Ovary (tissue), 7 donors: ENCODE measurements at regions not wholly inside any gene's neighbourhood (a gene's known extent, or its start where the extent isn't known, plus 50 kb on each side); places are given as distances from the start of the nearest gene placed in this dataset.

ENCODE experiments used
- DNase-seq, 5 donors: peaks; one replicate each; pipeline ENCODE4 v3.0.0-alpha.2; 2019 to 2020
- H3K27ac ChIP-seq, 2 donors: fragments of 200-600 bp; one replicate each; pipeline versions ENCODE4 v1.5.1 to v1.8.0; 2019 to 2022
- H3K27me3 ChIP-seq: fragments of 200-600 bp; one replicate; pipeline ENCODE4 v1.8.0; 2022
- H3K36me3 ChIP-seq: fragments of 200-600 bp; sonication (generic); one replicate; pipeline ENCODE4 v1.5.1; 2019
- H3K4me1 ChIP-seq: one replicate; pipeline ENCODE4 v1.8.1; 2013; ENCODE audit warnings: mild to moderate bottlenecking, moderate library complexity; ENCODE audit not compliant: insufficient read depth
- H3K4me3 ChIP-seq: fragments of 200-600 bp; sonication (generic); one replicate; pipeline ENCODE4 v1.5.1; 2017
- H3K9me3 ChIP-seq, 2 donors: fragments of 200-600 bp in 1 of 2; sonication (generic) in 1 of 2; one replicate each; pipeline versions ENCODE4 v1.5.1 to v1.8.1; 2013 to 2019; ENCODE audit warnings: mild to moderate bottlenecking in 1 of 2, moderate library complexity in 1 of 2
- EP300 ChIP-seq: sonication (generic); formaldehyde crosslinking; IDR thresholded peaks from one replicate; pipeline ENCODE4 v1.6.1; 2017; ENCODE audit warnings: antibody characterized with exemption
- POLR2A ChIP-seq: fragments of 450-650 bp; IDR thresholded peaks from one replicate; pipeline ENCODE4 v1.6.1; 2017; ENCODE audit warnings: antibody characterized with exemption, mild to moderate bottlenecking, moderate library complexity
- WGBS, 3 donors: extraction: QIAGEN DNeasy Blood & Tissue Kit in 1 of 3; methylation state at CpG; one replicate each; pipeline versions ENCODE4 v1.1.5 to v1.1.7; 2013 to 2017; 5-methylcytosine and 5-hydroxymethylcytosine counted together
- intact Hi-C, 4 donors: fragments of 100-400 bp; cut with DNase I; formaldehyde crosslinking; loops; one replicate each; pipeline versions ENCODE4 v1.11.0 to v1.15.1; 2022 to 2023
- TF ChIP-seq, protein P1 (sequence below), 3 donors: fragments of 450-650 bp in 2 of 3; fragments of 200-600 bp in 1 of 3; IDR thresholded peaks; one replicate each; pipeline versions ENCODE4 v1.5.1 to v1.8.0; 2016 to 2022; ENCODE audit warnings: antibody characterized with exemption in 3 of 3, mild to moderate bottlenecking in 1 of 3
- donor health status: DM: no; HTN: no; CAD: no; lungs with moderate emphysema.
- donor health status: DM: no; HTN: no; CAD: no.
- donor health status: Bipolar disorder and iron deficiency.
- donor health status: DM: no; HTN: no; CAD: no.
- donor health status: DM: yes; HTN: yes; CAD: no.

DNA sequence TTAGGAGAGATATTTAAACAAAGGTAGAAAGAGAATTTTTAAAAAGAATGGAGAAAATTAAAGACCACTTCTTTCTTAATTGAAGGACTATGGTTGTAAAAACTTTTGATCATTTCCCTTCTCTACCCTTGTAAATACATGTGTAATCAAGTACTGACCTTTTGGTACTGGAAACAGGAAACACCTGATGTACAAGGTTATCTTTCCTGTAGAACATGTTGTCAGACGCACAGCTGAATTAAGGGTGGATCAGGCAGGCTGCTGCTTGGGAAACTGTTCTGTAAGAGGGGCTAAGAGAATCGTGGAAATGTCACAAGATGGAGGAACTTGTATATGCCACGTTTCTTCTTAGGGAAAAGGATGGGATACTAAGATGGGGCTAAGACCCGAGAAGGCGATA, 341.6 kb downstream of the ZNF608 start:
- Histone ChIP-seq H3K4me3 (no peak overlapping the region), H3K27ac (no peak overlapping the region), H3K4me1 (no peaks in the 10 kb centered on the region), H3K27me3 (no peaks in the 10 kb centered on the region), H3K36me3 (no peaks in the 10 kb centered on the region), H3K9me3 (no peaks in the 10 kb centered on the region)
- intact Hi-C loops, result no loop called here
- WGBS, 3 donors, result 90 to 94% (median 92%) methylated on average over 5 of the region's 5 CpGs
- TF ChIP-seq EP300 (no peak), POLR2A (no peak)
- TF ChIP-seq, protein P1, sequence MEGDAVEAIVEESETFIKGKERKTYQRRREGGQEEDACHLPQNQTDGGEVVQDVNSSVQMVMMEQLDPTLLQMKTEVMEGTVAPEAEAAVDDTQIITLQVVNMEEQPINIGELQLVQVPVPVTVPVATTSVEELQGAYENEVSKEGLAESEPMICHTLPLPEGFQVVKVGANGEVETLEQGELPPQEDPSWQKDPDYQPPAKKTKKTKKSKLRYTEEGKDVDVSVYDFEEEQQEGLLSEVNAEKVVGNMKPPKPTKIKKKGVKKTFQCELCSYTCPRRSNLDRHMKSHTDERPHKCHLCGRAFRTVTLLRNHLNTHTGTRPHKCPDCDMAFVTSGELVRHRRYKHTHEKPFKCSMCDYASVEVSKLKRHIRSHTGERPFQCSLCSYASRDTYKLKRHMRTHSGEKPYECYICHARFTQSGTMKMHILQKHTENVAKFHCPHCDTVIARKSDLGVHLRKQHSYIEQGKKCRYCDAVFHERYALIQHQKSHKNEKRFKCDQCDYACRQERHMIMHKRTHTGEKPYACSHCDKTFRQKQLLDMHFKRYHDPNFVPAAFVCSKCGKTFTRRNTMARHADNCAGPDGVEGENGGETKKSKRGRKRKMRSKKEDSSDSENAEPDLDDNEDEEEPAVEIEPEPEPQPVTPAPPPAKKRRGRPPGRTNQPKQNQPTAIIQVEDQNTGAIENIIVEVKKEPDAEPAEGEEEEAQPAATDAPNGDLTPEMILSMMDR (IDR thresholded peaks at IDR 0.05), result no peak
- DNase-seq, result no peak

DNA sequence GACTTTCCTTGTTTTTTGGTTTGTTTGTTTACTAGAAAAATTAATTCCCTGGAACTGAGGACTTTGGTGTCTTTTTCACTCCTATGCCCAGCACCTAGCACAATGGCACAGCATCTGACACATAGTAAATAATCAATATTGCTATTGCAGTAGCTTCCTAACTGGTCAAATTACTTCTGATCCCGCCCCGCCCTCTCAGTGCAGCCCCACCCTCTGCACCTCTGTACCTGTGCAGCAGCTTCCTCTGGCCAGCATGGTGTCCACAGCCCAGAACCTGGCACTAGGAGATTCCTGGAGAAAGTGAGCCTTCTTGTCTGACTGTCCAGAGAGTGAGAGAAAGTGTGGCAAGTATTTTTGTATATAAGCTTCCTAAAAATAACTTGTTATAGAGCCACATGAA, 343.2 kb downstream of the ZNF608 start:
- WGBS, 3 donors, result 96 to 100% (median 97%) methylated on average over 2 of the region's 2 CpGs
- H3K36me3 ChIP-seq, result no peaks in the 10 kb centered on the region
- no peak overlapping the region for H3K27ac ChIP-seq
- no peaks in the 10 kb centered on the region for H3K4me1 ChIP-seq
- intact Hi-C loops, result no loop called here
- no peaks in the 10 kb centered on the region for H3K27me3 ChIP-seq
- no peaks in the 10 kb centered on the region for H3K9me3 ChIP-seq
- no peak for DNase-seq
- no peak overlapping the region for H3K4me3 ChIP-seq
- TF ChIP-seq EP300 (no peak), POLR2A (no peak)
- TF ChIP-seq, protein P1 (IDR thresholded peaks at IDR 0.05), result no peak

DNA sequence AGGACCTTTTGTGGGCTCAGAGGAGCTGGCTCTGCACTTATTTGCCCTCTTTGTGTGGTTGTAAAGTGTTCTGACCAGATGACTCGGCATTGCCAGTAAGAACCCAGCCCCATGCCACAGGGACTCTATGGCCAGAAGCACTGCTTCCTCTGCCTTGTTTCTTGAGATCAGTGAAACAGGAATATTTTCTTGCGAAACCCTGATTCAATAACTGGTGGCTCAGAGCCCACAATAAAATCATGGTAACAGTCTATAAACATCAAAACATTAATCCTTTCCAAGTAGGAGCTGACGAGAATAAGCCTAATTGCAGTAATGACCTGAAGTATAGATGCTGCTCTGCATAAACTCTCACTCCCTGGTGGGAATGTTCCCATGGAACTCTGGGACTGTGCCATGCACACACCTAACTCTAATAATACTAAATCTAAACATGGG, 344.3 kb downstream of the ZNF608 start:
- Histone ChIP-seq H3K36me3 (no peaks in the 10 kb centered on the region), H3K27me3 (no peaks in the 10 kb centered on the region), H3K4me1 (no peaks in the 10 kb centered on the region), H3K4me3 (no peak overlapping the region), H3K27ac (no peak overlapping the region), H3K9me3 (no peaks in the 10 kb centered on the region)
- intact Hi-C loops, result no loop called here
- peak in 1 of 5 donors; percentile 20 for DNase-seq
- WGBS, 3 donors, result 23 to 30% (median 27%) methylated on average over 3 of the region's 3 CpGs
- TF ChIP-seq POLR2A, result no peak
- no peak for TF ChIP-seq EP300
- TF ChIP-seq, protein P1 (IDR thresholded peaks at IDR 0.05), result no peak

DNA sequence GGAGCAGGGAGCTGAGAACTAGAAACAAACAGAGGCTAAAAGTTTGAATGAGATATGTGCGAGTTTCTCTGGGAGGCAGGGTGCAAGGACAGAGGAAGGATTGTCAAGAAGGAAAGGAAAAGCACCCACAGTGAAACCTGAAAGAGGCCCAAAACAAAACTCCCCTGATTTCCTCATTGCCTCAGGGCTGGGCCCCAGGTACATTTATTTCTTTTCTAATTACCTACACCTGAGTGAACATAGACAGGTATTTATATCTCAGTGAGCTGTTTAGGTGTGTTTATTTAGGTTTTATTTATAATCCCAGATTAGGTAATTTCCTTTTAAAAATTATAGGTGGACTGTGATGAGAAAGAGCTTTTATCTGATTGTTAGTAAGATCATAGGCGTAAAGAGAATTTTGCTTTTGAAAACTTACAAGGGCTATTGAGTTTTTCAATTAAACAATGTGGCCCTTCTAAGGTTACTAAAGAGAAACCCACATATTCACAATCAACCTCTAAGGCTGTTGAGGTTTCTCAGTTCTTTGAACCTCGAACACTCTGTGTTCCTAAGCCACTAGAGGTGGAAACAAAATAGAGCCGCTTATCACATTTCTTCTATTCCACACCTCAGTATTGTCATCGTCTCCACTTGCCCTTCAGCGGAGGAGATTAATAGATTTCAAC, 344.8 kb downstream of the ZNF608 start:
- no peak for DNase-seq
- no peaks in the 10 kb centered on the region for H3K4me1 ChIP-seq
- H3K27ac ChIP-seq, result no peak overlapping the region
- TF ChIP-seq, protein P1 (IDR thresholded peaks at IDR 0.05), result no peak
- TF ChIP-seq EP300 (no peak), POLR2A (no peak)
- no peaks in the 10 kb centered on the region for H3K36me3 ChIP-seq
- WGBS, 3 donors, result 91 to 92% (median 91%) methylated on average over 6 of the region's 6 CpGs
- intact Hi-C loops, result no loop called here
- H3K9me3 ChIP-seq, result no peaks in the 10 kb centered on the region
- no peaks in the 10 kb centered on the region for H3K27me3 ChIP-seq
- no peak overlapping the region for H3K4me3 ChIP-seq
